ENCODE measurements at regions not wholly inside any gene's neighbourhood (a gene's known extent, or its start where the extent isn't known, plus 50 kb on each side); places are given as distances from the start of the nearest gene placed in this dataset.

DNA sequence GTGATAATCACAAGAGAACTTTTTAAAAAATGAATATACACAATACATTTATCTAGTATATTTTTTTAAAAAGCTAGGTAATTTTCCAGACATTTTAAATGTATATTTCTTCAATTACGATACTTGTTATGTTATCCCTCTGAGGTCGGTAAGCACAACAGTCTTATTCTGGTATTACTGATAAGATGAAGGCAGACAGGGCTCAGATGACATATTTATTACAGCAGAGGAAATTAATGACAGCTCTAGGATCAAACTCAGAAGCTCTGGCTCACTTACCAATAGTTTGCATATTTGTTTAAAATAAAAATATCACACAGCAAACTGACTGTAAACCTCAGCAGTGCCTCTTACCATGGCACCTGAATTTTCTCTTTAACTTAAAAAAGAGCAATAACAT lies 1347.0 kb upstream of the ADGRL2 start:
- no peak overlapping the region for H2AFZ ChIP-seq (ENCODE audit: low read depth, low read length)
- no peaks in the 10 kb centered on the region for H3K9me3 ChIP-seq (ENCODE audit: low read length)
- H3K4me2 ChIP-seq (ENCODE audit: low read length): no peak overlapping the region
- no peak overlapping the region for H3K9ac ChIP-seq (ENCODE audit: low read length)
- no peaks in the 10 kb centered on the region for H3K27me3 ChIP-seq (ENCODE audit: insufficient read depth, low read depth, low read length)
- no peaks in the 10 kb centered on the region for H3F3A ChIP-seq (ENCODE audit: insufficient read depth, low read length, poor library complexity, severe bottlenecking)
- H3K36me3 ChIP-seq (ENCODE audit: insufficient read depth, low read length): no peaks in the 10 kb centered on the region
- no peaks in the 10 kb centered on the region for H3K79me2 ChIP-seq (replicated peaks; ENCODE audit: insufficient read depth, low read length)
- no peaks in the 10 kb centered on the region for H3K9me2 ChIP-seq (ENCODE audit: insufficient read depth, low read length)
- TF ChIP-seq, protein P1, sequence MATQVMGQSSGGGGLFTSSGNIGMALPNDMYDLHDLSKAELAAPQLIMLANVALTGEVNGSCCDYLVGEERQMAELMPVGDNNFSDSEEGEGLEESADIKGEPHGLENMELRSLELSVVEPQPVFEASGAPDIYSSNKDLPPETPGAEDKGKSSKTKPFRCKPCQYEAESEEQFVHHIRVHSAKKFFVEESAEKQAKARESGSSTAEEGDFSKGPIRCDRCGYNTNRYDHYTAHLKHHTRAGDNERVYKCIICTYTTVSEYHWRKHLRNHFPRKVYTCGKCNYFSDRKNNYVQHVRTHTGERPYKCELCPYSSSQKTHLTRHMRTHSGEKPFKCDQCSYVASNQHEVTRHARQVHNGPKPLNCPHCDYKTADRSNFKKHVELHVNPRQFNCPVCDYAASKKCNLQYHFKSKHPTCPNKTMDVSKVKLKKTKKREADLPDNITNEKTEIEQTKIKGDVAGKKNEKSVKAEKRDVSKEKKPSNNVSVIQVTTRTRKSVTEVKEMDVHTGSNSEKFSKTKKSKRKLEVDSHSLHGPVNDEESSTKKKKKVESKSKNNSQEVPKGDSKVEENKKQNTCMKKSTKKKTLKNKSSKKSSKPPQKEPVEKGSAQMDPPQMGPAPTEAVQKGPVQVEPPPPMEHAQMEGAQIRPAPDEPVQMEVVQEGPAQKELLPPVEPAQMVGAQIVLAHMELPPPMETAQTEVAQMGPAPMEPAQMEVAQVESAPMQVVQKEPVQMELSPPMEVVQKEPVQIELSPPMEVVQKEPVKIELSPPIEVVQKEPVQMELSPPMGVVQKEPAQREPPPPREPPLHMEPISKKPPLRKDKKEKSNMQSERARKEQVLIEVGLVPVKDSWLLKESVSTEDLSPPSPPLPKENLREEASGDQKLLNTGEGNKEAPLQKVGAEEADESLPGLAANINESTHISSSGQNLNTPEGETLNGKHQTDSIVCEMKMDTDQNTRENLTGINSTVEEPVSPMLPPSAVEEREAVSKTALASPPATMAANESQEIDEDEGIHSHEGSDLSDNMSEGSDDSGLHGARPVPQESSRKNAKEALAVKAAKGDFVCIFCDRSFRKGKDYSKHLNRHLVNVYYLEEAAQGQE (IDR thresholded peaks at IDR 0.05; ENCODE audit: borderline replicate concordance): no peak
- TF ChIP-seq POLR2AphosphoS5 (IDR thresholded peaks at IDR 0.05) (peak; percentile 21), RAD21 (conservative IDR thresholded peaks at IDR 0.05) (no peak), EP300 (conservative IDR thresholded peaks at IDR 0.05; ENCODE audit: poor library complexity, severe bottlenecking) (peak; percentile 32)
- no peaks in the 10 kb centered on the region for H4K20me1 ChIP-seq (ENCODE audit: insufficient read depth)
- no peak overlapping the region for H3K4me3 ChIP-seq (ENCODE audit: low read length)
- H3K27ac ChIP-seq (ENCODE audit: low read length): no peak overlapping the region

DNA sequence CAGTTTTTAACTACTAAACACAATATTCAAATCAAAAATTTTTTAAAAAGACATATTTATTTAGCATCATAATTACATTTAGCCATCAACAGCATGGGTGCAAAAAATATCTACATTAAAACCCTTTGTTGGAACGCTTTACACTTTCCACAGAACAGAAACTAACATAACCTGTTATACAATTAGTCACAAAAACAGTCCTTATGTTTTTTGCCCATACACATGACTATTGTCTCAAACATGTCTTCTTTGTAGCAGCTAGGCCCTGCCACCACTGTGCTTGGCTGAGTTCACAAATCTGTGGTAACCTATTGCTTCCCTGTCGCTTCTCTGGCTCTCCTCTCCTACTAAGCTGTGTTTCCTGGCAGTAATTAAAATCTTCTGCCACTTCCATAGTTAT lies 1350.0 kb upstream of the ADGRL2 start:
- Histone ChIP-seq H4K20me1 (ENCODE audit: insufficient read depth) (no peaks in the 10 kb centered on the region), H3K27ac (ENCODE audit: low read length) (no peak overlapping the region), H3F3A (ENCODE audit: insufficient read depth, low read length, poor library complexity, severe bottlenecking) (no peaks in the 10 kb centered on the region), H3K9me2 (ENCODE audit: insufficient read depth, low read length) (no peaks in the 10 kb centered on the region), H2AFZ (ENCODE audit: low read depth, low read length) (no peak overlapping the region), H3K9me3 (ENCODE audit: low read length) (no peaks in the 10 kb centered on the region), H3K36me3 (ENCODE audit: insufficient read depth, low read length) (no peaks in the 10 kb centered on the region), H3K9ac (ENCODE audit: low read length) (no peak overlapping the region), H3K4me2 (ENCODE audit: low read length) (no peak overlapping the region), H3K79me2 (replicated peaks; ENCODE audit: insufficient read depth, low read length) (no peaks in the 10 kb centered on the region), H3K4me3 (ENCODE audit: low read length) (no peak overlapping the region), H3K27me3 (ENCODE audit: insufficient read depth, low read depth, low read length) (no peaks in the 10 kb centered on the region)
- TF ChIP-seq, protein P1 (IDR thresholded peaks at IDR 0.05; ENCODE audit: borderline replicate concordance): no peak
- no peak for TF ChIP-seq RAD21 (conservative IDR thresholded peaks at IDR 0.05)
- TF ChIP-seq, protein P2, sequence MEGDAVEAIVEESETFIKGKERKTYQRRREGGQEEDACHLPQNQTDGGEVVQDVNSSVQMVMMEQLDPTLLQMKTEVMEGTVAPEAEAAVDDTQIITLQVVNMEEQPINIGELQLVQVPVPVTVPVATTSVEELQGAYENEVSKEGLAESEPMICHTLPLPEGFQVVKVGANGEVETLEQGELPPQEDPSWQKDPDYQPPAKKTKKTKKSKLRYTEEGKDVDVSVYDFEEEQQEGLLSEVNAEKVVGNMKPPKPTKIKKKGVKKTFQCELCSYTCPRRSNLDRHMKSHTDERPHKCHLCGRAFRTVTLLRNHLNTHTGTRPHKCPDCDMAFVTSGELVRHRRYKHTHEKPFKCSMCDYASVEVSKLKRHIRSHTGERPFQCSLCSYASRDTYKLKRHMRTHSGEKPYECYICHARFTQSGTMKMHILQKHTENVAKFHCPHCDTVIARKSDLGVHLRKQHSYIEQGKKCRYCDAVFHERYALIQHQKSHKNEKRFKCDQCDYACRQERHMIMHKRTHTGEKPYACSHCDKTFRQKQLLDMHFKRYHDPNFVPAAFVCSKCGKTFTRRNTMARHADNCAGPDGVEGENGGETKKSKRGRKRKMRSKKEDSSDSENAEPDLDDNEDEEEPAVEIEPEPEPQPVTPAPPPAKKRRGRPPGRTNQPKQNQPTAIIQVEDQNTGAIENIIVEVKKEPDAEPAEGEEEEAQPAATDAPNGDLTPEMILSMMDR (IDR thresholded peaks at IDR 0.05; ENCODE audit: poor library complexity, severe bottlenecking): no peak
- TF ChIP-seq EP300 (conservative IDR thresholded peaks at IDR 0.05; ENCODE audit: poor library complexity, severe bottlenecking): no peak
- TF ChIP-seq SMC3 (conservative IDR thresholded peaks at IDR 0.05; ENCODE audit: poor library complexity): no peak
- no peak for TF ChIP-seq EZH2 (IDR thresholded peaks at IDR 0.05; ENCODE audit: borderline replicate concordance, insufficient read depth, low read length, poor library complexity, severe bottlenecking)
- no peak for TF ChIP-seq TAF1 (IDR thresholded peaks at IDR 0.05; ENCODE audit: low read depth)
- no peak for TF ChIP-seq POLR2AphosphoS5 (IDR thresholded peaks at IDR 0.05)
- TF ChIP-seq MXI1 (conservative IDR thresholded peaks at IDR 0.05; ENCODE audit: poor library complexity, severe bottlenecking): no peak

All from neural cell (in vitro differentiated cells).